ENCODE measurements at regions not wholly inside any gene's neighbourhood (a gene's known extent, or its start where the extent isn't known, plus 50 kb on each side); places are given as distances from the start of the nearest gene placed in this dataset.

DNA sequence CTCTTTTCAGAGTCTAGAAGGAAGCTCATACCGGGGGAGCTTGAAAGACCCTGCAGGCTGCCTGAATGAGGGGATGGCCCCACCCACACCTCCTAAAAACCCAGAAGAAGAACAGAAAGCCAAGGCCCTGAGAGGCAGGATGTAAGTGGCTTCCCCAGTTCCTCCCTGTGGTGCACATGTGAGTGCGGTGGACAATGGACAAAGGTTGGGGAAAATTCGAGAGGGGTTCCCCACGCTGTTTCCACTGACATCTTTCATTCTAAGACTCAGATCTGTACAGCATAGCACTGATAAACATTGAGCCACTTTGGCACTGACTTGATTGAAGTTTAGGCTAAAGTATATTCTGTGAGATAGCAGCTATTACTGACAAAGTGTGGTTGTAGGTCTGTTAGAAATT, 79.5 kb upstream of the UMPS start:
- no peak for TF ChIP-seq ZFX (IDR thresholded peaks at IDR 0.05)
- TF ChIP-seq, protein P1, sequence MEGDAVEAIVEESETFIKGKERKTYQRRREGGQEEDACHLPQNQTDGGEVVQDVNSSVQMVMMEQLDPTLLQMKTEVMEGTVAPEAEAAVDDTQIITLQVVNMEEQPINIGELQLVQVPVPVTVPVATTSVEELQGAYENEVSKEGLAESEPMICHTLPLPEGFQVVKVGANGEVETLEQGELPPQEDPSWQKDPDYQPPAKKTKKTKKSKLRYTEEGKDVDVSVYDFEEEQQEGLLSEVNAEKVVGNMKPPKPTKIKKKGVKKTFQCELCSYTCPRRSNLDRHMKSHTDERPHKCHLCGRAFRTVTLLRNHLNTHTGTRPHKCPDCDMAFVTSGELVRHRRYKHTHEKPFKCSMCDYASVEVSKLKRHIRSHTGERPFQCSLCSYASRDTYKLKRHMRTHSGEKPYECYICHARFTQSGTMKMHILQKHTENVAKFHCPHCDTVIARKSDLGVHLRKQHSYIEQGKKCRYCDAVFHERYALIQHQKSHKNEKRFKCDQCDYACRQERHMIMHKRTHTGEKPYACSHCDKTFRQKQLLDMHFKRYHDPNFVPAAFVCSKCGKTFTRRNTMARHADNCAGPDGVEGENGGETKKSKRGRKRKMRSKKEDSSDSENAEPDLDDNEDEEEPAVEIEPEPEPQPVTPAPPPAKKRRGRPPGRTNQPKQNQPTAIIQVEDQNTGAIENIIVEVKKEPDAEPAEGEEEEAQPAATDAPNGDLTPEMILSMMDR (conservative IDR thresholded peaks at IDR 0.05), result no peak
